OCI-LY3 (cell line): ENCODE measurements at regions not wholly inside any gene's neighbourhood (a gene's known extent, or its start where the extent isn't known, plus 50 kb on each side); places are given as distances from the start of the nearest gene placed in this dataset.

Source experiments
- EZH2phosphoT487 ChIP-seq: fragments of 200-600 bp; shearing (Covaris generic); IDR thresholded peaks from 2 replicates; pipeline ENCODE4 v1.6.1; 2018; ENCODE audit warnings: antibody characterized with exemption, mixed run types, low read depth
- TF ChIP-seq, protein P1 (sequence below): fragments of 200-600, 300-600 bp; sonication (generic); IDR thresholded peaks from 2 replicates; pipeline ENCODE4 v1.5.1; 2014; ENCODE audit warnings: antibody characterized with exemption, low read length, low read depth

DNA sequence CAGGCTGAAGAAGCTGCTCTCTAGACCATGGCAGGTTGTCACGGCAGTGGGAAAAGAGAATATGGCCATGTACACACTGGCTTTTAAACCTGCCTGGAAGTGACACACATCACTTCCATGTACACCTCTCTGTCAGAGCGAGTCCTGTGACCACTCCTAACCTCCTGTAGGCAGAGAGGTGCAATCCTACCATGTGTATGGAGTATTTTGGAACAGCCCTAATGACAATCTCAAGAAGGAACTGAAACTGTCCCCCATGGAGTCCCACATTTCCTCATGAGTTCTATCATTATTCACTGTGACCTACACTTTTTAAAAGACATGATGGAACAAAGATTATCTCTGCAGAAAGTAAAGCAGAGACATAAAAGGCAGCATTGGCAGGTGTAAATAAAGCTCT is 153.4 kb upstream of the PFN2 start:
- TF ChIP-seq, protein P1, sequence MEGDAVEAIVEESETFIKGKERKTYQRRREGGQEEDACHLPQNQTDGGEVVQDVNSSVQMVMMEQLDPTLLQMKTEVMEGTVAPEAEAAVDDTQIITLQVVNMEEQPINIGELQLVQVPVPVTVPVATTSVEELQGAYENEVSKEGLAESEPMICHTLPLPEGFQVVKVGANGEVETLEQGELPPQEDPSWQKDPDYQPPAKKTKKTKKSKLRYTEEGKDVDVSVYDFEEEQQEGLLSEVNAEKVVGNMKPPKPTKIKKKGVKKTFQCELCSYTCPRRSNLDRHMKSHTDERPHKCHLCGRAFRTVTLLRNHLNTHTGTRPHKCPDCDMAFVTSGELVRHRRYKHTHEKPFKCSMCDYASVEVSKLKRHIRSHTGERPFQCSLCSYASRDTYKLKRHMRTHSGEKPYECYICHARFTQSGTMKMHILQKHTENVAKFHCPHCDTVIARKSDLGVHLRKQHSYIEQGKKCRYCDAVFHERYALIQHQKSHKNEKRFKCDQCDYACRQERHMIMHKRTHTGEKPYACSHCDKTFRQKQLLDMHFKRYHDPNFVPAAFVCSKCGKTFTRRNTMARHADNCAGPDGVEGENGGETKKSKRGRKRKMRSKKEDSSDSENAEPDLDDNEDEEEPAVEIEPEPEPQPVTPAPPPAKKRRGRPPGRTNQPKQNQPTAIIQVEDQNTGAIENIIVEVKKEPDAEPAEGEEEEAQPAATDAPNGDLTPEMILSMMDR: no peak
- TF ChIP-seq EZH2phosphoT487: no peak
